CD4-positive, alpha-beta T cell (primary cell): ENCODE measurements at regions not wholly inside any gene's neighbourhood (a gene's known extent, or its start where the extent isn't known, plus 50 kb on each side); places are given as distances from the start of the nearest gene placed in this dataset.
"Not testable (repeated sequence)": the region's sequence is repeated elsewhere in the genome, so short reads cannot be mapped to it uniquely, and the experiment has no call there.

Experiments
- ATAC-seq: fragments of 200-7000 bp; cut with Tn5 transposase; one replicate; pipeline ENCODE4 v1.10.0; 2022; ENCODE audit warnings: mild to moderate bottlenecking; ENCODE audit not compliant: poor library complexity
- CTCF ChIA-PET: fragments of 350-600 bp; sonication (Branson Sonifier 250); formaldehyde crosslinking; loops from one replicate; lab custom pipeline; 2021; ENCODE audit warnings: antibody characterized with exemption, inconsistent platforms; lab: Charles Lee
- POLR2A ChIA-PET: fragments of 350-600 bp; sonication (Branson Sonifier 250); formaldehyde crosslinking; loops from one replicate; lab custom pipeline; 2021; ENCODE audit warnings: antibody characterized with exemption, inconsistent platforms; lab: Charles Lee
- DNase-seq, 14 experiments: peaks; one replicate each; pipeline ENCODE4 v3.0.0-alpha.2; 2013 to 2020; ENCODE audit warnings: mixed read lengths in 2 of 14
- H3K27ac ChIP-seq, 2 donors: one replicate each; pipeline versions ENCODE4 v1.5.1 to v1.7.0; 2013; ENCODE audit warnings: low read length in 2 of 2, low read depth in 1 of 2, mild to moderate bottlenecking in 1 of 2
- H3K27me3 ChIP-seq, 2 experiments: 1 replicate in 1 of 2; 2 replicates in 1 of 2; pipeline versions ENCODE4 v1.6.1 to v1.7.0; 2013; ENCODE audit warnings: low read length in 2 of 2, control low read depth in 1 of 2, mild to moderate bottlenecking in 1 of 2, moderate library complexity in 1 of 2; ENCODE audit not compliant: insufficient read depth in 2 of 2, control insufficient read depth in 1 of 2
- H3K36me3 ChIP-seq: one replicate; pipeline ENCODE4 v1.6.1; 2013; ENCODE audit warnings: low read length, control low read depth; ENCODE audit not compliant: insufficient read depth
- H3K4me1 ChIP-seq: one replicate; pipeline ENCODE4 v1.6.1; 2013; ENCODE audit warnings: low read length, control low read depth; ENCODE audit not compliant: insufficient read depth
- H3K4me3 ChIP-seq: one replicate; pipeline ENCODE4 v1.5.1; 2013; ENCODE audit warnings: mild to moderate bottlenecking, low read length, moderate library complexity
- H3K9me3 ChIP-seq, 2 experiments: 1 replicate in 1 of 2; 2 replicates in 1 of 2; pipeline versions ENCODE4 v1.6.1 to v1.7.0; 2013; ENCODE audit warnings: low read length in 2 of 2, mild to moderate bottlenecking in 2 of 2, control low read depth in 1 of 2, moderate library complexity in 1 of 2; ENCODE audit not compliant: control insufficient read depth in 1 of 2, insufficient read depth in 1 of 2
- H3K27ac Mint-ChIP-seq: one replicate; pipeline ENCODE4 v1.8.0; 2020; ENCODE audit warnings: mixed read lengths
- H3K27me3 Mint-ChIP-seq: one replicate; pipeline ENCODE4 v1.8.0; 2021; ENCODE audit warnings: mixed read lengths
- H3K36me3 Mint-ChIP-seq: one replicate; pipeline ENCODE4 v1.8.0; 2021; ENCODE audit warnings: low read depth, mixed read lengths
- H3K4me1 Mint-ChIP-seq: one replicate; pipeline ENCODE4 v1.8.0; 2021; ENCODE audit warnings: low read depth, mixed read lengths
- H3K4me3 Mint-ChIP-seq: one replicate; pipeline ENCODE4 v1.8.0; 2020; ENCODE audit warnings: mild to moderate bottlenecking, mixed read lengths
- H3K9me3 Mint-ChIP-seq: one replicate; pipeline ENCODE4 v1.8.0; 2020; ENCODE audit warnings: mixed read lengths
- CTCF ChIP-seq: fragments of 200-600 bp; IDR thresholded peaks from one replicate; pipeline ENCODE4 v1.8.0; 2022; ENCODE audit warnings: antibody characterized with exemption, mild to moderate bottlenecking
- intact Hi-C, 2 experiments: fragments of 100-400 bp; cut with DNase I in 1 of 2; cut with micrococcal nuclease in 1 of 2; formaldehyde crosslinking; loops; one replicate each; pipeline versions ENCODE4 v1.15.1 to v1.9.0; 2023 to 2025; cut with DNase I, micrococcal nuclease

DNA sequence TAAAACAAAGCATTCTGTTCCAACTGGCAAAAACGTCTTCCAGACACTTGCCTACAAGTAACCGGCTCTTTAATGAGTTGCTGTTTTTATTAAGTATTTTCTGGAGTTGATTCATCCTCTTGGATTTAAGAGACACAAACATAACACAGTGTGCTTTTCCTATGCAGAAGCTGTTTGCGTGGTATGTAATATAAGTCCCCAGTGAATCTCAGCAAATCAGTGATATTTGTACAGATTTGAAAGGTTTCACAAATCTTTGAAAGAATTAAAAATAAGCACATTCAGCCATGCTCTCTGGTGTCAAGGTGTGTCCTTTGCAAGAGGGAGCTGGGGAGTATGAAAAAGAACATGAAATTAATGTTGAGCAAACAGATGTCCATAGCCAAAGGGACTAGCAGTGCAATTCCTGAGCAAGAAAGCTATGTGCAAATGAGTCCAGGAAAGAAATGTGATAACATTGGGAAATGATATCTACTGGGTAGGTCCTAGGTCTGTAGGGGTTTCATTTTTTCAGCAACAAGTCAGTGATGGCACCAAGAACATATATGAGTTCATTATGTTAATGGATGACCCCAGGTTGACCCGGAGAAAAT, 170.1 kb upstream of the PHACTR1 start:
- no peak for DNase-seq
- POLR2A ChIA-PET = no interaction called here
- intact Hi-C loops = loop anchor here in 1 of 2 experiments (10.0 kb wide), 1 partner anchor 648 kb away; no protein-coding TSS in a partner anchor
- Histone ChIP-seq H3K4me1 (no peaks in the 10 kb centered on the region), H3K36me3 (no peaks in the 10 kb centered on the region), H3K27ac (no peak overlapping the region), H3K27me3 (no peaks in the 10 kb centered on the region), H3K4me3 (no peak overlapping the region), H3K9me3 (no peaks in the 10 kb centered on the region)
- ATAC-seq = no peak
- no peak overlapping the region for H3K4me3 Mint-ChIP-seq
- peaks cover 7% of the 10 kb centered on the region for H3K27me3 Mint-ChIP-seq
- no peak for TF ChIP-seq CTCF
- CTCF ChIA-PET = no interaction called here
- H3K27ac Mint-ChIP-seq = no peak overlapping the region
- no peaks in the 10 kb centered on the region for H3K4me1 Mint-ChIP-seq
- H3K9me3 Mint-ChIP-seq = peaks cover 2% of the 10 kb centered on the region
- H3K36me3 Mint-ChIP-seq = no peaks in the 10 kb centered on the region

DNA sequence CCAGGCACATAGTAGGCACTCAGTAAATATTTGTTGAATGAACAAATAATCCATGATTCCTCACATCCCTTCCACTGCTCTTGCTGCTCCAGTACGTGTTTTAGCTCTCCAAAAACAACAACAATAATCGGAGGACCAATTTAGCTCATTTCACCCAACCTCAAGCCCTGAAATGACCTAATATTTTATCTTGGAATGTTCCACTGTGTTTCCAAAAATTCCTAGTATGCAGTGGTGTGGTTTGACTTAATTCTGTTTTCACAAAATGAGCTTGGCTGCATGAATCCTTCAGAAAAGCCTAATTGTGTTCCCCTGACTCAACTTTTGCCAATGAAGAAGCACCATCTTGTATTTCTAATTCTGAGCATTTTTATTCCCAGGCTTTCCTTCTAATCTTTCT, 168.0 kb upstream of the PHACTR1 start:
- no peaks in the 10 kb centered on the region for H3K36me3 ChIP-seq
- no peak overlapping the region for H3K27ac Mint-ChIP-seq
- ChIA-PET CTCF (no interaction called here), POLR2A (no interaction called here)
- DNase-seq (no peak), ATAC-seq (no peak)
- H3K4me3 ChIP-seq = no peak overlapping the region
- no peaks in the 10 kb centered on the region for H3K27me3 ChIP-seq
- H3K27me3 Mint-ChIP-seq = peaks cover 7% of the 10 kb centered on the region
- no peak overlapping the region for H3K4me3 Mint-ChIP-seq
- no peak overlapping the region for H3K27ac ChIP-seq
- no peak for TF ChIP-seq CTCF
- intact Hi-C loops = loop anchor here in 1 of 2 experiments (10.0 kb wide), 1 partner anchor 646 kb away; no protein-coding TSS in a partner anchor
- no peaks in the 10 kb centered on the region for H3K4me1 Mint-ChIP-seq
- no peaks in the 10 kb centered on the region for H3K4me1 ChIP-seq
- H3K36me3 Mint-ChIP-seq = no peaks in the 10 kb centered on the region
- no peaks in the 10 kb centered on the region for H3K9me3 Mint-ChIP-seq
- no peaks in the 10 kb centered on the region for H3K9me3 ChIP-seq

DNA sequence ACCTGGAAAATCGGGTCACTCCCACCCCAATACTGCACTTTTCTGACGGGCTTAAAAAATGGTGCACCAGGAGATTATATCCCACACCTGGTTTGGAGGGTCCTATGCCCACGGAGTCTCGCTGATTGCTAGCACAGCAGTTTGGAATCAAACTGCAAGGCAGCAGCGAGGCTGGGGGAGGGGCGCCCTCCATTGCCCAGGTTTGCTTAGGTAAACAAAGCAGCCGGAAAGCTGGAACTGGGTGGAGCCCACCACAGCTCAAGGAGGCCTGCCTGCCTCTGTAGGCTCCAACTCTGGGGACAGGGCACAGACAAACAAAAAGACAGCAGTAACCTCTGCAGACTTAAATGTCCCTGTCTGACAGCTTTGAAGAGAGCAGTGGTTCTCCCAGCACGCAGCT, 167.1 kb upstream of the PHACTR1 start:
- H3K4me1 Mint-ChIP-seq, H3K36me3 ChIP-seq, H3K9me3 ChIP-seq, H3K4me3 ChIP-seq, H3K4me3 Mint-ChIP-seq, H3K4me1 ChIP-seq, H3K27me3 Mint-ChIP-seq, CTCF ChIA-PET, POLR2A ChIA-PET, H3K27ac ChIP-seq, H3K36me3 Mint-ChIP-seq, H3K27ac Mint-ChIP-seq, ATAC-seq, H3K9me3 Mint-ChIP-seq, H3K27me3 ChIP-seq, DNase-seq: not testable (repeated sequence)
- intact Hi-C loops = loop anchor here in 1 of 2 experiments (10.0 kb wide), 1 partner anchor 645 kb away; no protein-coding TSS in a partner anchor

GRCh38 chr6:12554820-12555219, 161.7 kb upstream of the PHACTR1 start:
- H3K27me3 ChIP-seq, ATAC-seq: not testable (repeated sequence)

More at GRCh38 chr6:12554820-12555219, 161.7 kb upstream of the PHACTR1 start:
- H3K4me3 ChIP-seq, POLR2A ChIA-PET, H3K27ac ChIP-seq, DNase-seq, H3K27me3 Mint-ChIP-seq, H3K4me3 Mint-ChIP-seq, H3K4me1 ChIP-seq, H3K9me3 ChIP-seq, intact Hi-C loops, H3K36me3 Mint-ChIP-seq, CTCF ChIA-PET, H3K36me3 ChIP-seq, H3K9me3 Mint-ChIP-seq, H3K4me1 Mint-ChIP-seq, H3K27ac Mint-ChIP-seq: not testable (repeated sequence)
